Neural cell (in vitro differentiated cells): ENCODE measurements at regions not wholly inside any gene's neighbourhood (a gene's known extent, or its start where the extent isn't known, plus 50 kb on each side); places are given as distances from the start of the nearest gene placed in this dataset.

Experiments used
- CTCF ChIP-seq: fragments of 450-650 bp; IDR thresholded peaks from 2 replicates; pipeline ENCODE4 v1.5.1; 2014; ENCODE audit warnings: antibody characterized with exemption, mild to moderate bottlenecking, moderate library complexity; ENCODE audit not compliant: poor library complexity, severe bottlenecking
- EP300 ChIP-seq: fragments of 450-650 bp; conservative IDR thresholded peaks from 2 replicates; pipeline ENCODE4 v1.6.1; 2014; ENCODE audit warnings: antibody characterized with exemption, mild to moderate bottlenecking, moderate library complexity; ENCODE audit not compliant: poor library complexity, severe bottlenecking
- EZH2 ChIP-seq: fragments of 200-600, 300-800 bp; shearing (Covaris generic), sonication (generic); IDR thresholded peaks from 2 replicates; pipeline ENCODE4 v1.6.1; 2014; ENCODE audit warnings: antibody characterized with exemption, low read length, borderline replicate concordance, mild to moderate bottlenecking; ENCODE audit not compliant: insufficient read depth, poor library complexity, severe bottlenecking
- RAD21 ChIP-seq: fragments of 450-650 bp; conservative IDR thresholded peaks from 2 replicates; pipeline ENCODE4 v1.6.1; 2014; ENCODE audit warnings: antibody characterized with exemption, mild to moderate bottlenecking, moderate library complexity
- SMC3 ChIP-seq: fragments of 450-650 bp; conservative IDR thresholded peaks from 2 replicates; pipeline ENCODE4 v1.6.1; 2014; ENCODE audit warnings: antibody characterized with exemption, mild to moderate bottlenecking, moderate library complexity; ENCODE audit not compliant: poor library complexity
- TAF1 ChIP-seq: IDR thresholded peaks from 2 replicates; pipeline ENCODE4 v1.6.1; 2012; ENCODE audit warnings: low read depth

- TF ChIP-seq TAF1, result no peak
- TF ChIP-seq EZH2, result no peak
- no peak for TF ChIP-seq CTCF
- no peak for TF ChIP-seq RAD21
- TF ChIP-seq EP300, result no peak
- TF ChIP-seq SMC3, result no peak
These were observed 191.9 kb upstream of the FMN2 start for GRCh38 chr1:239899747-239900146.
